Fibroblast of lung (primary cell): ENCODE measurements at regions not wholly inside any gene's neighbourhood (a gene's known extent, or its start where the extent isn't known, plus 50 kb on each side); places are given as distances from the start of the nearest gene placed in this dataset.

Source experiments
- DNase-seq, 2 donors: peaks; one replicate each; pipeline versions ENCODE4 v3.0.0 to v3.0.0-alpha.2; 2010; ENCODE audit warnings: low read depth in 2 of 2
- H2AFZ ChIP-seq: 2 replicates; pipeline ENCODE4 v1.5.1; 2012; ENCODE audit warnings: low read length, control low read depth, inconsistent platforms
- H3K27ac ChIP-seq: 2 replicates; pipeline ENCODE4 v1.5.1; 2011; ENCODE audit warnings: low read length, control low read depth; ENCODE audit not compliant: insufficient read depth
- H3K27me3 ChIP-seq: 2 replicates; pipeline ENCODE4 v1.5.1; 2011; ENCODE audit warnings: mild to moderate bottlenecking, low read length; ENCODE audit not compliant: control insufficient read depth, insufficient read depth
- H3K36me3 ChIP-seq: 2 replicates; pipeline ENCODE4 v1.5.1; 2011; ENCODE audit warnings: low read length; ENCODE audit not compliant: control insufficient read depth, insufficient read depth
- H3K4me1 ChIP-seq: 2 replicates; pipeline ENCODE4 v1.5.1; 2011; ENCODE audit warnings: low read length; ENCODE audit not compliant: control insufficient read depth, insufficient read depth; ENCODE audit errors: extremely low read depth
- H3K4me2 ChIP-seq: 2 replicates; pipeline ENCODE4 v1.5.1; 2011; ENCODE audit warnings: low read length, control low read depth; ENCODE audit not compliant: insufficient read depth; ENCODE audit errors: extremely low read depth
- H3K4me3 ChIP-seq, 4 experiments: fragments of 200-600 bp in 1 of 4; sonication (generic) in 1 of 4; replicated peaks in 1 of 4; 2 replicates each; pipeline ENCODE4 v1.5.1; 2011 to 2016; ENCODE audit warnings: low read length in 4 of 4, low read depth in 3 of 4, mild to moderate bottlenecking in 3 of 4, control low read depth in 2 of 4, inconsistent platforms in 1 of 4, mixed read lengths in 1 of 4; ENCODE audit not compliant: insufficient read depth in 1 of 4; ENCODE audit errors: control extremely low read depth in 1 of 4
- H3K79me2 ChIP-seq: 2 replicates; pipeline ENCODE4 v1.5.1; 2012; ENCODE audit warnings: mild to moderate bottlenecking, low read length, inconsistent platforms; ENCODE audit not compliant: control insufficient read depth, insufficient read depth
- H3K9ac ChIP-seq: 2 replicates; pipeline ENCODE4 v1.5.1; 2011; ENCODE audit warnings: mild to moderate bottlenecking, low read length, control low read depth; ENCODE audit not compliant: insufficient read depth
- H3K9me3 ChIP-seq: 2 replicates; pipeline ENCODE4 v1.5.1; 2012; ENCODE audit warnings: low read depth, low read length; ENCODE audit not compliant: control insufficient read depth, insufficient read depth
- H4K20me1 ChIP-seq: 2 replicates; pipeline ENCODE4 v1.5.1; 2011; ENCODE audit warnings: low read length; ENCODE audit not compliant: control insufficient read depth, insufficient read depth; ENCODE audit errors: extremely low read depth
- EZH2 ChIP-seq: IDR thresholded peaks from 2 replicates; pipeline ENCODE4 v1.5.1; 2012; ENCODE audit warnings: low read length, control low read depth, mild to moderate bottlenecking; ENCODE audit errors: missing control alignments
- TF ChIP-seq, protein P1 (sequence below), 2 donors: IDR thresholded peaks in 1 of 2; conservative IDR thresholded peaks in 1 of 2; 1 replicate in 1 of 2; 2 replicates in 1 of 2; pipeline ENCODE4 v1.5.1; 2011 to 2012; ENCODE audit warnings: low read length in 2 of 2, control low read depth in 1 of 2, inconsistent platforms in 1 of 2, low read depth in 1 of 2, mild to moderate bottlenecking in 1 of 2

DNA sequence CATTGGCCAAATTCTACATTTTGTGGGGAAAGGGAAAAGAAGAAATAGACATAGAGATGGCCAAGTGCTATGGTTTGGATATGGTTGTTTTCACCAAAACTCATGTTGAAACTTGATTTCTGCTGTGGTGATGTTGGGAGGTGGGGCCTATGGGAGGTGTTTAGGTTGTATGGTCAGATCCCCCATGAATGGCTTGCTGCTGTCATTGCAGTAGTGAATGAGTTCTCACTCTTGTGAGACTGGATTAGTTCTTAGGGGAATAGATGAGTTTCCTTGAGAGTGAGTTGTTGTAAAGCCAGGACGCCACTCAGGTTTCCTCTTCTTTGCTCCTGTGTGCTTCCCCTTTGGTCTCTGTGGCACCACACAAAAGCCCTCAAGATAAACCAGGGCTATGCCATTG, 242.6 kb upstream of the RFC3 start:
- Histone ChIP-seq H3K79me2 (no peaks in the 10 kb centered on the region), H3K27me3 (no peaks in the 10 kb centered on the region), H3K36me3 (no peaks in the 10 kb centered on the region), H2AFZ (no peak overlapping the region), H3K4me1 (no peaks in the 10 kb centered on the region), H3K27ac (no peak overlapping the region), H3K4me2 (no peak overlapping the region), H3K9me3 (no peaks in the 10 kb centered on the region), H3K4me3 (no peak overlapping the region), H4K20me1 (no peaks in the 10 kb centered on the region), H3K9ac (no peak overlapping the region)
- DNase-seq = no peak
- TF ChIP-seq, protein P1, sequence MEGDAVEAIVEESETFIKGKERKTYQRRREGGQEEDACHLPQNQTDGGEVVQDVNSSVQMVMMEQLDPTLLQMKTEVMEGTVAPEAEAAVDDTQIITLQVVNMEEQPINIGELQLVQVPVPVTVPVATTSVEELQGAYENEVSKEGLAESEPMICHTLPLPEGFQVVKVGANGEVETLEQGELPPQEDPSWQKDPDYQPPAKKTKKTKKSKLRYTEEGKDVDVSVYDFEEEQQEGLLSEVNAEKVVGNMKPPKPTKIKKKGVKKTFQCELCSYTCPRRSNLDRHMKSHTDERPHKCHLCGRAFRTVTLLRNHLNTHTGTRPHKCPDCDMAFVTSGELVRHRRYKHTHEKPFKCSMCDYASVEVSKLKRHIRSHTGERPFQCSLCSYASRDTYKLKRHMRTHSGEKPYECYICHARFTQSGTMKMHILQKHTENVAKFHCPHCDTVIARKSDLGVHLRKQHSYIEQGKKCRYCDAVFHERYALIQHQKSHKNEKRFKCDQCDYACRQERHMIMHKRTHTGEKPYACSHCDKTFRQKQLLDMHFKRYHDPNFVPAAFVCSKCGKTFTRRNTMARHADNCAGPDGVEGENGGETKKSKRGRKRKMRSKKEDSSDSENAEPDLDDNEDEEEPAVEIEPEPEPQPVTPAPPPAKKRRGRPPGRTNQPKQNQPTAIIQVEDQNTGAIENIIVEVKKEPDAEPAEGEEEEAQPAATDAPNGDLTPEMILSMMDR (conservative IDR thresholded peaks at IDR 0.05 in 1 of 2, IDR thresholded peaks at IDR 0.05 in 1 of 2; ENCODE audit: low read depth in 1 of 2, low read length in 2 of 2) = no peak
- no peak for TF ChIP-seq EZH2

DNA sequence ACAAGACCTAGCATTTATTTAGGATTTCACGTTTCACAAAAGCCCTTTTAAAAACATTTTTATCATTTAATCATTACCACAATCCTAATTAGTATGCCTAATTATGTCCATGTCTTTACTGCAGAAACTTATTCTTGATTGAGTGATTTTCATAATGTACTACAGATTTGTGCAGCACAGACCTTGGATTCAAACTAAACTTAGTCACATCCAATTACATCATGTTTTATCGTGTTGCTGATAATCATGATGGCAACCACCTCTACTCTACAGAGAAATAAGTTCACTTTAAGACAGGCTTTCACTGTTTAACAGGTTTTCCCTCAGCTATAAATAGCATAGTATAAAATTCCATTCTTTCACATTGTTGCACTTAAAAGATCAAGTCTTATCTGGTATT, 240.9 kb upstream of the RFC3 start:
- H3K4me2 ChIP-seq = no peak overlapping the region
- H3K4me1 ChIP-seq = no peaks in the 10 kb centered on the region
- no peak overlapping the region for H2AFZ ChIP-seq
- H3K9me3 ChIP-seq = no peaks in the 10 kb centered on the region
- H3K4me3 ChIP-seq = no peak overlapping the region
- H3K9ac ChIP-seq = no peak overlapping the region
- no peaks in the 10 kb centered on the region for H4K20me1 ChIP-seq
- no peaks in the 10 kb centered on the region for H3K36me3 ChIP-seq
- no peak overlapping the region for H3K27ac ChIP-seq
- no peaks in the 10 kb centered on the region for H3K27me3 ChIP-seq
- no peaks in the 10 kb centered on the region for H3K79me2 ChIP-seq
- TF ChIP-seq, protein P1 (conservative IDR thresholded peaks at IDR 0.05 in 1 of 2, IDR thresholded peaks at IDR 0.05 in 1 of 2; ENCODE audit: low read depth in 1 of 2, low read length in 2 of 2) = no peak
- no peak for TF ChIP-seq EZH2
- peak; percentile 20 to 31 for DNase-seq

DNA sequence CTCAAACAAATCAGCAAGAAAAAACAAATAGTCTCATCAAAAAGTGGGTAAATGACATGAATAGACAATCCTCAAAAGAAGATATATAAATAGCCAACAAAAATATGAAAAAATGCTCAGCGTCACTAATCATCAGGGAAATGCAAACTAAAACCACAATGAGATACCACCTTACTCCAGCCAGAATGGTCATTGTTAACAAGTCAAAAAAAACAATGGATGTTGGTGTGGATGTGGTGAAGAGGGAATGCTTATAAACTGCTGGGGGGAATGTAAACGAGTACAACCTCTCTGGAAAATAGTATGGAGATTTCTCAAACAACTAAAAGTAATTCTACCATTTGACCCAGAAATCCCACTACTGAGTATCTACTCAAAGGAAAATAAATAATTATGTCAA, 239.2 kb upstream of the RFC3 start:
- Histone ChIP-seq H3K27me3 (no peaks in the 10 kb centered on the region), H4K20me1 (no peaks in the 10 kb centered on the region), H3K79me2 (no peaks in the 10 kb centered on the region), H3K36me3 (no peaks in the 10 kb centered on the region), H3K27ac (no peak overlapping the region), H3K4me3 (no peak overlapping the region), H3K9me3 (no peaks in the 10 kb centered on the region), H3K4me1 (no peaks in the 10 kb centered on the region), H3K4me2 (no peak overlapping the region), H2AFZ (no peak overlapping the region), H3K9ac (no peak overlapping the region)
- TF ChIP-seq, protein P1 (conservative IDR thresholded peaks at IDR 0.05 in 1 of 2, IDR thresholded peaks at IDR 0.05 in 1 of 2; ENCODE audit: low read depth in 1 of 2, low read length in 2 of 2) = no peak
- TF ChIP-seq EZH2 = no peak
- DNase-seq = peak in 1 of 2 donors; percentile 23
